Activated CD4-positive, alpha-beta T cell treated with anti-CD3 and anti-CD28 coated beads, Interleukin-2, amount 50 U/mL, for 1 hour (primary cell): ENCODE measurements at regions not wholly inside any gene's neighbourhood (a gene's known extent, or its start where the extent isn't known, plus 50 kb on each side); places are given as distances from the start of the nearest gene placed in this dataset.

Experiments
- DNase-seq: peaks from one replicate; pipeline ENCODE4 v3.0.0-alpha.2; 2020

- no peak for DNase-seq
Observed at GRCh38 chr11:116527180-116527991, 245.4 kb downstream of the BUD13 start.

GRCh38 chr11:116525961-116526495 is 246.8 kb downstream of the BUD13 start:
- no peak for DNase-seq

GRCh38 chr11:116519499-116519898 is 253.3 kb downstream of the BUD13 start:
- DNase-seq, result no peak

- DNase-seq, result no peak
Observed at GRCh38 chr11:116518141-116518540, 254.6 kb downstream of the BUD13 start.

- no peak for DNase-seq
Observed at GRCh38 chr11:116517584-116517983, 255.2 kb downstream of the BUD13 start.

GRCh38 chr11:116517077-116517476 is 255.7 kb downstream of the BUD13 start:
- DNase-seq, result no peak

- no peak for DNase-seq
Observed at GRCh38 chr11:116515664-116516184, 257.1 kb downstream of the BUD13 start.

GRCh38 chr11:116513894-116514293 is 258.9 kb downstream of the BUD13 start:
- DNase-seq, result no peak

GRCh38 chr11:116513278-116513823 is 259.4 kb downstream of the BUD13 start:
- DNase-seq, result no peak

- DNase-seq, result no peak
Observed at GRCh38 chr11:116512841-116513240, 259.9 kb downstream of the BUD13 start.

GRCh38 chr11:116511684-116512083 is 261.1 kb downstream of the BUD13 start:
- no peak for DNase-seq

GRCh38 chr11:116510886-116511650 is 261.7 kb downstream of the BUD13 start:
- no peak for DNase-seq

GRCh38 chr11:116510166-116510565 is 262.6 kb downstream of the BUD13 start:
- no peak for DNase-seq

GRCh38 chr11:116509551-116509950 is 263.2 kb downstream of the BUD13 start:
- no peak for DNase-seq

- no peak for DNase-seq
Observed at GRCh38 chr11:116507849-116508695, 264.7 kb downstream of the BUD13 start.

GRCh38 chr11:116507016-116507415 is 265.8 kb downstream of the BUD13 start:
- DNase-seq, result no peak

- DNase-seq, result no peak
Observed at GRCh38 chr11:116506263-116506825, 266.4 kb downstream of the BUD13 start.

GRCh38 chr11:116505298-116506262 is 267.2 kb downstream of the BUD13 start:
- no peak for DNase-seq

- DNase-seq, result no peak
Observed at GRCh38 chr11:116504541-116505297, 268.1 kb downstream of the BUD13 start.
